Thoracic aorta (tissue), 2 donors: ENCODE measurements at regions not wholly inside any gene's neighbourhood (a gene's known extent, or its start where the extent isn't known, plus 50 kb on each side); places are given as distances from the start of the nearest gene placed in this dataset.

Experiments
- ATAC-seq: fragments of 150-250 bp; one replicate; pipeline ENCODE4 v1.8.0; 2017; ENCODE audit warnings: low read depth; ENCODE audit not compliant: insufficient number of reproducible peaks, low FRiP score
- DNase-seq: peaks from one replicate; pipeline ENCODE4 v3.0.0-alpha.2; 2020; ENCODE audit warnings: low spot score
- H3K27ac ChIP-seq, 2 donors: fragments of 200-600 bp; sonication (generic); 1 replicate in 1 of 2; 2 replicates in 1 of 2; pipeline ENCODE4 v1.5.1; 2016; ENCODE audit warnings: mild to moderate bottlenecking in 2 of 2, moderate library complexity in 2 of 2
- H3K27me3 ChIP-seq: fragments of 200-600 bp; sonication (generic); replicated peaks from 2 replicates; pipeline ENCODE4 v1.6.0; 2016; ENCODE audit warnings: mild to moderate bottlenecking; ENCODE audit not compliant: insufficient read depth
- H3K36me3 ChIP-seq: fragments of 200-600 bp; sonication (generic); one replicate; pipeline ENCODE4 v1.5.1; 2016
- H3K4me1 ChIP-seq, 2 donors: fragments of 200-600 bp; sonication (generic); 1 replicate in 1 of 2; 2 replicates in 1 of 2; pipeline versions ENCODE4 v1.5.1 to v1.6.0; 2016; ENCODE audit warnings: low read depth in 2 of 2, mild to moderate bottlenecking in 1 of 2; ENCODE audit not compliant: control insufficient read depth in 1 of 2
- H3K4me3 ChIP-seq: fragments of 200-600 bp; sonication (generic); 2 replicates; pipeline ENCODE4 v1.5.1; 2016; ENCODE audit warnings: mild to moderate bottlenecking
- H3K9me3 ChIP-seq: fragments of 200-600 bp; sonication (generic); 2 replicates; pipeline ENCODE4 v1.5.1; 2016
- CTCF ChIP-seq: fragments of 200-600 bp; sonication (generic); IDR thresholded peaks from one replicate; pipeline ENCODE4 v1.5.1; 2019; ENCODE audit warnings: antibody characterized with exemption

DNA sequence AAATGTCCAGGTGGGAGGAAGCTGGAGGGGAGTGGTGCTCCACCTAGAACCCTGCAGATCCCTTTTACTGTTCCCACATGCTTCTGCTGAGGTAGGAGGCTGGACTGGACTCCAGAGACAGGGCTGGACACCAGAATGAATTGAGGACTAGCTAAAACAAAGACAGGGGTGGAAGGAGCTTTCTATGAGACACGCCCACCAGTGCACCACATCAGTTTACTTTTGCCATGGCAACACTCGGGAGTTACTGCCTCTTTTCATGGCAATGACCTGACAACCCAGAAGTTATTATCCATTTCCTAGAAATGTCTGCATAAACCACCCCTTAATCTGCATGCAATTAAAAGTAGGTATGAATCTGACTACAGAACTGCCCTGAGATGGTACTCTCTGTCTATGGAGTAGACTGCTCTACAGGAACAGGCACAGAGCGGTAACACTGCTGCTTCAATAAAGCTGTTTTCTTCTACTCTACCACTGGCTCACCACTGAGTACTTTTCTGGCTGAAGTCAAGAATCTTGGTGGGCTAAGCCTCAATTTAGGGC, 211.7 kb downstream of the TFAP2C start:
- no peak for ATAC-seq
- no peaks in the 10 kb centered on the region for H3K9me3 ChIP-seq
- H3K4me1 ChIP-seq, result no peaks in the 10 kb centered on the region
- no peak overlapping the region for H3K4me3 ChIP-seq
- no peak for DNase-seq
- H3K27me3 ChIP-seq, result no peaks in the 10 kb centered on the region
- H3K27ac ChIP-seq, result no peak overlapping the region
- no peaks in the 10 kb centered on the region for H3K36me3 ChIP-seq
- TF ChIP-seq CTCF, result no peak

- no peaks in the 10 kb centered on the region for H3K36me3 ChIP-seq
- no peak overlapping the region for H3K4me3 ChIP-seq
- no peak overlapping the region for H3K27ac ChIP-seq
- TF ChIP-seq CTCF, result no peak
- ATAC-seq, result no peak
- H3K9me3 ChIP-seq, result no peaks in the 10 kb centered on the region
- no peaks in the 10 kb centered on the region for H3K27me3 ChIP-seq
- no peak for DNase-seq
- no peaks in the 10 kb centered on the region for H3K4me1 ChIP-seq
Observed at GRCh38 chr20:56841346-56841908, 212.3 kb downstream of the TFAP2C start.

DNA sequence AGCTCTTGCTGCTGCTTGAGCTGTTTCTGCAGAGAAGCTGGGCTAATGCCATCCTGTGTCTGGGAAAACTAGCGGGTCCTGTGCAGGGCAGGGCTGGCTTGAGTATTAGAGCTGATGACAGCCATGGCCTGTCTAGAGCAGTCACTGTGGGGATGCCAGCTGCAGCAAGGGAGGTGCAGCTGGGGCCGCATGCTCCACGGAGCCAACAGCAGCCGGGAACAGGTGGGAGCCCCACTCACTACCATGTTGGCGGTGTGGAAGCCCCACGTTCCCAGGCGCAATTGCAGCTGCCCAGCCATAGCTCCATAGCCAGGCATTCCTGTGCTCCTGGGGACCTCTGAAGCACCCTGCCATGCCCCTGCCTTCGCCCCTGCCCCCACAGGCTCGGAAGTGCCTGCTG, 212.9 kb downstream of the TFAP2C start:
- no peak overlapping the region for H3K27ac ChIP-seq
- no peaks in the 10 kb centered on the region for H3K36me3 ChIP-seq
- H3K9me3 ChIP-seq, result no peaks in the 10 kb centered on the region
- ATAC-seq (no peak), DNase-seq (no peak)
- no peaks in the 10 kb centered on the region for H3K4me1 ChIP-seq
- no peak overlapping the region for H3K4me3 ChIP-seq
- H3K27me3 ChIP-seq, result no peaks in the 10 kb centered on the region
- no peak for TF ChIP-seq CTCF

DNA sequence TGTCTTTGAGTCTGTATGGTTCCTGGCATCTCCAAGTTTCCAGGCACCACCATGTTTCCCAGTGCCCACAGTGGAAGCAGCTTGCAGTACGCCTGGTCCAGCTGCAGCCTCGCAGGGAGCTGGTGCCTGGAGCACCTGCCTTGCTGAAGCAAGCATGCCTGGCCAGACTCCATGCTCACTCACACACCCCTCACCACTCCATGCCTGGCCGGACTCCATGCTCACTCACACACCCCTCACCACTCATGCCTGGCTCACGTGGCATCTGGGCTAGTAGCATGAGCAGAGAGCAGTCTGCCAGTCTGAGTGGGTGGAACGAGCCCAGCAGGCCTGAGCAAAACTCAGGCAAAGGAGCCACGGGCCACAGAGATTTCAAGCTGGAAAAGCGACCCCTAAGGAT, 214.3 kb downstream of the TFAP2C start:
- ATAC-seq (no peak), DNase-seq (no peak)
- H3K27ac ChIP-seq, result no peak overlapping the region
- H3K4me1 ChIP-seq, result no peaks in the 10 kb centered on the region
- no peaks in the 10 kb centered on the region for H3K36me3 ChIP-seq
- H3K4me3 ChIP-seq, result no peak overlapping the region
- no peak for TF ChIP-seq CTCF
- H3K27me3 ChIP-seq, result no peaks in the 10 kb centered on the region
- no peaks in the 10 kb centered on the region for H3K9me3 ChIP-seq

DNA sequence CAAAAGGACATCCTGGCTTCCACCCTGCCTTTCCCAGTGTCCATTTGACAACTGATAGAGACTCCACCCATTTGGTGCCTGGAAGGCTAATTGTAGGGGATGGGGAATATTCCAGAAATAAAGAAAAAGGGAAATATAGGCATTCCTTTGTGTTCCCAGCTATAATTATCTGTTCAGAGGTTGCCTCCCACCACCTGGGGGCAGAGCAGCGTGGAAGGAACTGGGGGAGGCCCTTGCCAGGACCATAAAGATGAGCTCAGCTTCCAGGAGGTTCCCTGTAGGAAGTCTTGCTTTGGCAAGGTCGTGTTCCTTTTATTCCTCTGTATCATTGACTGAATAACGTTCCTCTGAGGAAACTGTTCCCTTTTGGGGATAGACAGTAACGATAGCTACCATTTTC, 214.7 kb downstream of the TFAP2C start:
- Histone ChIP-seq H3K4me3 (no peak overlapping the region), H3K4me1 (no peaks in the 10 kb centered on the region), H3K36me3 (no peaks in the 10 kb centered on the region), H3K27ac (no peak overlapping the region), H3K27me3 (no peaks in the 10 kb centered on the region), H3K9me3 (no peaks in the 10 kb centered on the region)
- DNase-seq (no peak), ATAC-seq (no peak)
- TF ChIP-seq CTCF, result no peak
